ENCODE measurements at regions not wholly inside any gene's neighbourhood (a gene's known extent, or its start where the extent isn't known, plus 50 kb on each side); places are given as distances from the start of the nearest gene placed in this dataset.

- no peak for TF ChIP-seq SNAI2 (CRISPR knock-in tag; IDR thresholded peaks at IDR 0.05)
- no peak for TF ChIP-seq ZNF70 (CRISPR knock-in tag; IDR thresholded peaks at IDR 0.05)
- TF ChIP-seq ZNF565 (CRISPR knock-in tag; conservative IDR thresholded peaks at IDR 0.05; ENCODE audit: low read depth): no peak
Observed at GRCh38 chr3:89841041-89841440, 733.6 kb downstream of the EPHA3 start (continued).

GRCh38 chr3:89845053-89845452 lies 737.6 kb downstream of the EPHA3 start:
- TF ChIP-seq CSRNP3 (CRISPR knock-in tag; IDR thresholded peaks at IDR 0.05) (no peak), ZFP3 (CRISPR knock-in tag; IDR thresholded peaks at IDR 0.05) (no peak), BACH2 (CRISPR knock-in tag; IDR thresholded peaks at IDR 0.05; ENCODE audit: borderline replicate concordance) (no peak), ISL1 (CRISPR knock-in tag; IDR thresholded peaks at IDR 0.05) (no peak), GLIS3 (CRISPR knock-in tag; IDR thresholded peaks at IDR 0.05) (no peak), ESRRG (CRISPR knock-in tag; IDR thresholded peaks at IDR 0.05) (no peak), SNAI2 (CRISPR knock-in tag; IDR thresholded peaks at IDR 0.05) (no peak), ZC3H10 (CRISPR knock-in tag; IDR thresholded peaks at IDR 0.05) (no peak)
- ATAC-seq: no peak

GRCh38 chr3:89847955-89848354 lies 740.5 kb downstream of the EPHA3 start:
- no peak for ATAC-seq
- TF ChIP-seq ARNTL (CRISPR knock-in tag; IDR thresholded peaks at IDR 0.05; ENCODE audit: borderline replicate concordance, low read depth) (no peak), ZNF70 (CRISPR knock-in tag; IDR thresholded peaks at IDR 0.05) (no peak), POU6F1 (CRISPR knock-in tag; IDR thresholded peaks at IDR 0.05; ENCODE audit: borderline replicate concordance, low read depth) (no peak), GLIS3 (CRISPR knock-in tag; IDR thresholded peaks at IDR 0.05) (no peak), PPARA (CRISPR knock-in tag; IDR thresholded peaks at IDR 0.05; ENCODE audit: borderline replicate concordance) (no peak), ZFP30 (CRISPR knock-in tag; IDR thresholded peaks at IDR 0.05) (no peak), PATZ1 (CRISPR knock-in tag; IDR thresholded peaks at IDR 0.05; ENCODE audit: borderline replicate concordance) (no peak), ZFP3 (CRISPR knock-in tag; IDR thresholded peaks at IDR 0.05) (no peak), CSRNP3 (CRISPR knock-in tag; IDR thresholded peaks at IDR 0.05) (no peak), BACH2 (CRISPR knock-in tag; IDR thresholded peaks at IDR 0.05; ENCODE audit: borderline replicate concordance) (no peak), ZC3H10 (CRISPR knock-in tag; IDR thresholded peaks at IDR 0.05) (no peak), ZNF565 (CRISPR knock-in tag; conservative IDR thresholded peaks at IDR 0.05; ENCODE audit: low read depth) (no peak), ESRRG (CRISPR knock-in tag; IDR thresholded peaks at IDR 0.05) (no peak)

- peak; percentile 82 for ATAC-seq
- no peak for TF ChIP-seq TSHZ2 (CRISPR knock-in tag; IDR thresholded peaks at IDR 0.05)
- no peak for TF ChIP-seq ZNF565 (CRISPR knock-in tag; conservative IDR thresholded peaks at IDR 0.05; ENCODE audit: low read depth)
- no peak for TF ChIP-seq ZNF70 (CRISPR knock-in tag; IDR thresholded peaks at IDR 0.05)
- TF ChIP-seq ZFP3 (CRISPR knock-in tag; IDR thresholded peaks at IDR 0.05): no peak
- no peak for TF ChIP-seq RARB (CRISPR knock-in tag; IDR thresholded peaks at IDR 0.05)
- TF ChIP-seq GLIS3 (CRISPR knock-in tag; IDR thresholded peaks at IDR 0.05): no peak
- no peak for TF ChIP-seq ZFP30 (CRISPR knock-in tag; IDR thresholded peaks at IDR 0.05)
- no peak for TF ChIP-seq ARNTL (CRISPR knock-in tag; IDR thresholded peaks at IDR 0.05; ENCODE audit: borderline replicate concordance, low read depth)
- TF ChIP-seq ESRRG (CRISPR knock-in tag; IDR thresholded peaks at IDR 0.05): no peak
- TF ChIP-seq SNAI2 (CRISPR knock-in tag; IDR thresholded peaks at IDR 0.05): no peak
- TF ChIP-seq TOX (CRISPR knock-in tag; IDR thresholded peaks at IDR 0.05; ENCODE audit: borderline replicate concordance): no peak
- TF ChIP-seq ISL1 (CRISPR knock-in tag; IDR thresholded peaks at IDR 0.05): no peak
- TF ChIP-seq ZNF8 (CRISPR knock-in tag; IDR thresholded peaks at IDR 0.05): no peak
- TF ChIP-seq ZC3H10 (CRISPR knock-in tag; IDR thresholded peaks at IDR 0.05): no peak
- no peak for TF ChIP-seq BACH2 (CRISPR knock-in tag; IDR thresholded peaks at IDR 0.05; ENCODE audit: borderline replicate concordance)
- no peak for TF ChIP-seq CSRNP3 (CRISPR knock-in tag; IDR thresholded peaks at IDR 0.05)
- no peak for TF ChIP-seq OSR1 (CRISPR knock-in tag; IDR thresholded peaks at IDR 0.05)
- TF ChIP-seq CREB5 (CRISPR knock-in tag; IDR thresholded peaks at IDR 0.05; ENCODE audit: low read depth): no peak
- no peak for TF ChIP-seq CSDC2 (CRISPR knock-in tag; IDR thresholded peaks at IDR 0.05)
Observed at GRCh38 chr3:89851974-89852621, 744.7 kb downstream of the EPHA3 start.

Measured in SK-N-SH treated with all-trans-retinoic acid at 6 μM for 48 hours (cell line).